ENCODE measurements at regions not wholly inside any gene's neighbourhood (a gene's known extent, or its start where the extent isn't known, plus 50 kb on each side); places are given as distances from the start of the nearest gene placed in this dataset.

- no peak for DNase-seq (ENCODE audit: low read depth)
- no peak for TF ChIP-seq CTCF (IDR thresholded peaks at IDR 0.05; ENCODE audit: control insufficient read depth, insufficient read depth, low read depth, low read length, missing control alignments)
- no peak overlapping the region for H3K4me3 ChIP-seq (ENCODE audit: control insufficient read depth, low read depth, low read length)
These were observed 130.0 kb upstream of the KCNMB2 start for GRCh38 chr3:178406206-178406605.

- H3K4me3 ChIP-seq (ENCODE audit: control insufficient read depth, low read depth, low read length) = no peak overlapping the region
- no peak for TF ChIP-seq CTCF (IDR thresholded peaks at IDR 0.05; ENCODE audit: control insufficient read depth, insufficient read depth, low read depth, low read length, missing control alignments)
- DNase-seq (ENCODE audit: low read depth) = no peak
These were observed 120.9 kb upstream of the KCNMB2 start for GRCh38 chr3:178415384-178415783.

GRCh38 chr3:178417736-178418135 is 118.5 kb upstream of the KCNMB2 start:
- H3K4me3 ChIP-seq (ENCODE audit: control insufficient read depth, low read depth, low read length) = no peak overlapping the region
- no peak for DNase-seq (ENCODE audit: low read depth)
- TF ChIP-seq CTCF (IDR thresholded peaks at IDR 0.05; ENCODE audit: control insufficient read depth, insufficient read depth, low read depth, low read length, missing control alignments) = no peak

GRCh38 chr3:178419071-178419470 is 117.2 kb upstream of the KCNMB2 start:
- TF ChIP-seq CTCF (IDR thresholded peaks at IDR 0.05; ENCODE audit: control insufficient read depth, insufficient read depth, low read depth, low read length, missing control alignments) = no peak
- no peak overlapping the region for H3K4me3 ChIP-seq (ENCODE audit: control insufficient read depth, low read depth, low read length)
- DNase-seq (ENCODE audit: low read depth) = no peak

- TF ChIP-seq CTCF (IDR thresholded peaks at IDR 0.05; ENCODE audit: control insufficient read depth, insufficient read depth, low read depth, low read length, missing control alignments) = no peak
- H3K4me3 ChIP-seq (ENCODE audit: control insufficient read depth, low read depth, low read length) = no peak overlapping the region
- no peak for DNase-seq (ENCODE audit: low read depth)
These were observed 116.2 kb upstream of the KCNMB2 start for GRCh38 chr3:178420033-178420432.

- TF ChIP-seq CTCF (IDR thresholded peaks at IDR 0.05; ENCODE audit: control insufficient read depth, insufficient read depth, low read depth, low read length, missing control alignments) = no peak
- H3K4me3 ChIP-seq (ENCODE audit: control insufficient read depth, low read depth, low read length) = no peak overlapping the region
- no peak for DNase-seq (ENCODE audit: low read depth)
These were observed 115.2 kb upstream of the KCNMB2 start for GRCh38 chr3:178421069-178421468.

GRCh38 chr3:178422406-178422805 is 113.8 kb upstream of the KCNMB2 start:
- TF ChIP-seq CTCF (IDR thresholded peaks at IDR 0.05; ENCODE audit: control insufficient read depth, insufficient read depth, low read depth, low read length, missing control alignments) = no peak
- H3K4me3 ChIP-seq (ENCODE audit: control insufficient read depth, low read depth, low read length) = no peak overlapping the region

More at GRCh38 chr3:178422406-178422805, 113.8 kb upstream of the KCNMB2 start:
- DNase-seq (ENCODE audit: low read depth) = no peak
